ENCODE measurements at regions not wholly inside any gene's neighbourhood (a gene's known extent, or its start where the extent isn't known, plus 50 kb on each side); places are given as distances from the start of the nearest gene placed in this dataset.

DNA sequence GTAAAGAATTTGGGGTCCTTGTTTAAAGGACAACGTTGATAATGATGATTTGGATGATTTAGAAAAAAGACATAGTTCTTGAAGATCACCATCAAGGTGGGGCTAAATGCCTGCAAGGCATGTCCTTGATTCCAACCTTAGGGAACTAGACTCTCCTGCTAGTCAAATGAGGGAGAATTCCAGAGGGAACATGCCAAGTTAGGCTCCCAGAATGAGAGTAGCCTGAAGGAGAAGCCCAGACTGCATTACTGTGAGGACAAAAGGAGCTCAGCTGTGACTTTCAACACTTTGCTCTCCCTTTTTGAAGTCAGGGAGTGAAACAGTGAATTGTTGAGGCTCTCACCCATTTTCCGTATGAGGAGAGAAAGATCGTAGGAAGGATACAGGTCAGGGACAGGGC, 95.2 kb upstream of the TBX3 start:
- no peak for DNase-seq (ENCODE audit: low spot score)
- TF ChIP-seq CTCF (IDR thresholded peaks at IDR 0.05; ENCODE audit: extremely low read depth, insufficient read depth, missing control alignments), result no peak
- in situ Hi-C loops (cut with MboI; ENCODE audit: low pct_unique_long_range_greater_than_20kb, low sequenced_read_pairs, unreplicated experiment), result no loop called here

GRCh38 chr12:114776731-114777442, 92.9 kb upstream of the TBX3 start:
- in situ Hi-C loops (cut with MboI; ENCODE audit: low pct_unique_long_range_greater_than_20kb, low sequenced_read_pairs, unreplicated experiment), result no loop called here
- DNase-seq (ENCODE audit: low spot score), result no peak
- TF ChIP-seq CTCF (IDR thresholded peaks at IDR 0.05; ENCODE audit: extremely low read depth, insufficient read depth, missing control alignments), result no peak

DNA sequence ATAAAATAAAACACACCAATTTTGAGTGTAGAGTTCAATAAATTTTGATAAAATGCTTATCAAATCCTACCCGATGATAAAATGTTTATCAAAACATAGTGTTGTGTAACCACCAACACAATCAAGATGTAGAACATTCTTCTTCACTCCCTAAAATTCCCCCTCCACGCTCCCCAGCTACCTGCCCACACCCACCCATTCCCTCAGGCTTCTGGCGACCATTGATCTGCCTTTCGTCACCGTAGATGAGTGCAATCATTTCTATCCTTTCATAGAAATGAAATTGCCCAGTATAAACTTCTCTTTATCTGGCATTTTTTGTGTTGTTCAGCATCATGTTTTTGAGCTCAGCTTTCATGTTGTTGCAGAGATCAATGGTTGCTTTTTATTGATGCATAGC, 90.7 kb upstream of the TBX3 start:
- in situ Hi-C loops (cut with MboI; ENCODE audit: low pct_unique_long_range_greater_than_20kb, low sequenced_read_pairs, unreplicated experiment), result no loop called here
- no peak for TF ChIP-seq CTCF (IDR thresholded peaks at IDR 0.05; ENCODE audit: extremely low read depth, insufficient read depth, missing control alignments)
- no peak for DNase-seq (ENCODE audit: low spot score)

- in situ Hi-C loops (cut with MboI; ENCODE audit: low pct_unique_long_range_greater_than_20kb, low sequenced_read_pairs, unreplicated experiment), result no loop called here
- no peak for TF ChIP-seq CTCF (IDR thresholded peaks at IDR 0.05; ENCODE audit: extremely low read depth, insufficient read depth, missing control alignments)
- DNase-seq (ENCODE audit: low spot score), result no peak
These were observed 90.2 kb upstream of the TBX3 start for GRCh38 chr12:114774197-114774596.

DNA sequence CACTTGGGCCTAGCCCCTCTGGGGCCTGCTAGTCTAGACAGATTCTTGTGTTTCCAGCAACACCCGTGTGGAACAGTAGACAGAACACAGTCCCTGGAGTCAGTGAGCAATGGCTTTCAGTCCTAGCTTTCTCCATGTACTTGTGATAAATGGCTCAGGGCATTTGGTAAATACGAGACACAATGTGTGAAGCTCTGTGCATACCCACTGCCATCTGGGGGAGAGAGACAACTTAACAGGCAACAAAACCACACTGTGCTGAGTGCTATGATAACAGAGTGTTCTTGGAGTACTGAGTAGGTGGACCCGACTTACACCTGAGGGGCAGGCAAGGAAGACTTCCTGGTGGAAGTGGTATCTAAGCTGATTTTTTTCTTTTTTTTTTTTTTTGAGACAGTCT, 86.3 kb upstream of the TBX3 start:
- in situ Hi-C loops (cut with MboI; ENCODE audit: low pct_unique_long_range_greater_than_20kb, low sequenced_read_pairs, unreplicated experiment), result no loop called here
- DNase-seq (ENCODE audit: low spot score), result no peak
- no peak for TF ChIP-seq CTCF (IDR thresholded peaks at IDR 0.05; ENCODE audit: extremely low read depth, insufficient read depth, missing control alignments)

- in situ Hi-C loops (cut with MboI; ENCODE audit: low pct_unique_long_range_greater_than_20kb, low sequenced_read_pairs, unreplicated experiment), result no loop called here
- DNase-seq (ENCODE audit: low spot score), result no peak
- no peak for TF ChIP-seq CTCF (IDR thresholded peaks at IDR 0.05; ENCODE audit: extremely low read depth, insufficient read depth, missing control alignments)
These were observed 85.7 kb upstream of the TBX3 start for GRCh38 chr12:114769634-114770033.

Measured in GM13977 (cell line).